Panc1 (cell line): ENCODE measurements at regions not wholly inside any gene's neighbourhood (a gene's known extent, or its start where the extent isn't known, plus 50 kb on each side); places are given as distances from the start of the nearest gene placed in this dataset.

Experiments
- ATAC-seq: fragments of 200-7000 bp; cut with Tn5 transposase; 2 replicates; pipeline ENCODE4 v1.9.1; 2020; ENCODE audit warnings: mild to moderate bottlenecking, moderate library complexity
- BruUV-seq: library from RNA; stranded (reverse); fragments of 400-500 nt; replicated peaks from 2 replicates; lab custom pipeline; 2021; lab: Mats Ljungman, UMichigan
- CTCF ChIA-PET: fragments of 300-600 bp; sonication (Branson Sonifier 250); formaldehyde crosslinking; loops from one replicate; lab custom pipeline; 2022; ENCODE audit warnings: antibody characterized with exemption; lab: Charles Lee
- POLR2A ChIA-PET: fragments of 300-600 bp; sonication (Branson Sonifier 250); formaldehyde crosslinking; loops from one replicate; lab custom pipeline; 2022; ENCODE audit warnings: antibody characterized with exemption; lab: Charles Lee
- DNase-seq: peaks from one replicate; pipeline ENCODE4 v3.0.0-alpha.2; 2010; ENCODE audit warnings: low read depth, low spot score
- H3K27ac ChIP-seq: 2 replicates; pipeline ENCODE4 v1.5.1; 2011; ENCODE audit warnings: mild to moderate bottlenecking, low read length, inconsistent platforms
- H3K27me3 ChIP-seq: fragments of 200-500 bp; sonication (Bioruptor generic); 2 replicates; pipeline ENCODE4 v1.6.0; 2014; ENCODE audit warnings: low read length, inconsistent platforms; ENCODE audit not compliant: control insufficient read depth, insufficient read depth
- H3K36me3 ChIP-seq: fragments of 200-500 bp; sonication (Bioruptor generic); 2 replicates; pipeline ENCODE4 v1.5.1; 2014; ENCODE audit warnings: inconsistent platforms, mild to moderate bottlenecking, low read length, moderate library complexity; ENCODE audit not compliant: control insufficient read depth, insufficient read depth
- H3K4me1 ChIP-seq: 2 replicates; pipeline ENCODE4 v1.5.1; 2011; ENCODE audit warnings: inconsistent platforms, mild to moderate bottlenecking, low read length, moderate library complexity; ENCODE audit not compliant: control insufficient read depth, insufficient read depth
- H3K4me3 ChIP-seq, 2 experiments: 2 replicates each; pipeline ENCODE4 v1.5.1; 2011 to 2012; ENCODE audit warnings: low read depth in 2 of 2, low read length in 2 of 2, mild to moderate bottlenecking in 2 of 2, inconsistent platforms in 1 of 2, moderate library complexity in 1 of 2
- H3K9me3 ChIP-seq: fragments of 200-500 bp; sonication (Bioruptor generic); 2 replicates; pipeline ENCODE4 v1.5.1; 2014; ENCODE audit warnings: low read depth, mild to moderate bottlenecking, inconsistent platforms, low read length, moderate library complexity; ENCODE audit not compliant: control insufficient read depth, insufficient read depth
- CTCF ChIP-seq: fragments of 450-650 bp; IDR thresholded peaks from 2 replicates; pipeline ENCODE4 v1.5.1; 2017; ENCODE audit warnings: mild to moderate bottlenecking
- POLR2AphosphoS5 ChIP-seq: IDR thresholded peaks from 2 replicates; pipeline ENCODE4 v1.6.1; 2012; ENCODE audit warnings: mild to moderate bottlenecking, low read depth, low read length, moderate library complexity
- REST ChIP-seq, 2 experiments: IDR thresholded peaks; 2 replicates each; pipeline ENCODE4 v1.6.1; 2011 to 2012; ENCODE audit warnings: low read depth in 2 of 2, control low read depth in 1 of 2, low read length in 1 of 2, mild to moderate bottlenecking in 1 of 2, moderate library complexity in 1 of 2; ENCODE audit not compliant: insufficient read depth in 1 of 2
- SIN3A ChIP-seq: IDR thresholded peaks from 2 replicates; pipeline ENCODE4 v1.6.1; 2012; ENCODE audit warnings: low read depth, mild to moderate bottlenecking, low read length, moderate library complexity, borderline replicate concordance; ENCODE audit not compliant: insufficient read depth
- TCF7L2 ChIP-seq: IDR thresholded peaks from 2 replicates; pipeline ENCODE4 v1.6.1; 2011; ENCODE audit warnings: mild to moderate bottlenecking, low read depth, low read length, inconsistent platforms
- in situ Hi-C: cut with HindIII; loops from 2 replicates; pipeline ENCODE4 v1.10.0; 2016; ENCODE audit warnings: low sequenced_read_pairs, low pct_unique_long_range_greater_than_20kb
- intact Hi-C: fragments of 100-400 bp; cut with micrococcal nuclease; formaldehyde crosslinking; loops from one replicate; pipeline ENCODE4 v1.10.0; 2022; ENCODE audit not compliant: unreplicated experiment

GRCh38 chr14:29236848-29237247 is 470.3 kb downstream of the FOXG1 start:
- ATAC-seq = no peak
- H3K9me3 ChIP-seq = no peaks in the 10 kb centered on the region

GRCh38 chr14:29240066-29240465 is 473.5 kb downstream of the FOXG1 start:
- no TSS peak for BruUV-seq
- POLR2A ChIA-PET = no interaction called here
- no peaks in the 10 kb centered on the region for H3K36me3 ChIP-seq
- no peaks in the 10 kb centered on the region for H3K4me1 ChIP-seq
- intact Hi-C loops = no loop called here
- in situ Hi-C loops = no loop called here
- CTCF ChIA-PET = no interaction called here
- H3K4me3 ChIP-seq = no peak overlapping the region
- H3K9me3 ChIP-seq = no peaks in the 10 kb centered on the region
- TF ChIP-seq SIN3A (no peak), POLR2AphosphoS5 (no peak), REST (IDR thresholded peaks at IDR 0.05; ENCODE audit: insufficient read depth in 1 of 2, low read depth in 2 of 2, low read length in 1 of 2) (no peak), TCF7L2 (no peak), CTCF (no peak)
- DNase-seq (no peak), ATAC-seq (no peak)
- H3K27me3 ChIP-seq = no peaks in the 10 kb centered on the region
- no peak overlapping the region for H3K27ac ChIP-seq

More at GRCh38 chr14:29236848-29237247, 470.3 kb downstream of the FOXG1 start:
- CTCF ChIA-PET = no interaction called here
- POLR2A ChIA-PET = no interaction called here
- Histone ChIP-seq H3K4me1 (no peaks in the 10 kb centered on the region), H3K4me3 (no peak overlapping the region), H3K27me3 (no peaks in the 10 kb centered on the region), H3K27ac (no peak overlapping the region), H3K36me3 (no peaks in the 10 kb centered on the region)
- in situ Hi-C loops (no loop called here), intact Hi-C loops (no loop called here)
- DNase-seq = no peak
- no peak for TF ChIP-seq POLR2AphosphoS5
- TF ChIP-seq SIN3A = no peak
- no peak for TF ChIP-seq REST (IDR thresholded peaks at IDR 0.05; ENCODE audit: insufficient read depth in 1 of 2, low read depth in 2 of 2, low read length in 1 of 2)
- no peak for TF ChIP-seq CTCF
- no peak for TF ChIP-seq TCF7L2
- BruUV-seq = no TSS peak
